Esophagus muscularis mucosa (tissue), 4 donors: ENCODE measurements at regions not wholly inside any gene's neighbourhood (a gene's known extent, or its start where the extent isn't known, plus 50 kb on each side); places are given as distances from the start of the nearest gene placed in this dataset.
"Not testable (repeated sequence)": the region's sequence is repeated elsewhere in the genome, so short reads cannot be mapped to it uniquely, and the experiment has no call there.

Experiments
- DNase-seq: peaks from one replicate; pipeline ENCODE4 v3.0.0-alpha.2; 2017; ENCODE audit errors: extremely low spot score
- H3K27ac ChIP-seq, 4 donors: fragments of 200-600 bp; sonication (generic); replicated peaks in 1 of 4; 1 replicate in 3 of 4; 2 replicates in 1 of 4; pipeline ENCODE4 v1.5.1; 2016 to 2019; ENCODE audit warnings: mild to moderate bottlenecking in 1 of 4
- H3K27me3 ChIP-seq, 4 donors: fragments of 200-600 bp; sonication (generic); one replicate each; pipeline versions ENCODE4 v1.5.1 to v1.6.0; 2016 to 2019
- H3K36me3 ChIP-seq, 4 donors: fragments of 200-600 bp; sonication (generic); one replicate each; pipeline ENCODE4 v1.5.1; 2016 to 2019
- H3K4me1 ChIP-seq, 4 donors: fragments of 200-600 bp; sonication (generic); one replicate each; pipeline ENCODE4 v1.5.1; 2016 to 2019
- H3K4me3 ChIP-seq, 4 donors: fragments of 200-600 bp; sonication (generic); 1 replicate in 2 of 4; 2 replicates in 2 of 4; pipeline ENCODE4 v1.5.1; 2016 to 2019; ENCODE audit warnings: mild to moderate bottlenecking in 4 of 4, moderate library complexity in 1 of 4
- H3K9me3 ChIP-seq, 4 donors: fragments of 200-600 bp; sonication (generic); 1 replicate in 3 of 4; 2 replicates in 1 of 4; pipeline ENCODE4 v1.5.1; 2016 to 2019
- CTCF ChIP-seq, 3 experiments: fragments of 200-600 bp in 2 of 3; fragments of 450-650 bp in 1 of 3; sonication (generic) in 2 of 3; IDR thresholded peaks; one replicate each; pipeline ENCODE4 v1.5.1; 2017 to 2019; ENCODE audit warnings: antibody characterized with exemption in 3 of 3, mild to moderate bottlenecking in 2 of 3, moderate library complexity in 1 of 3
- EP300 ChIP-seq: sonication (generic); formaldehyde crosslinking; IDR thresholded peaks from one replicate; pipeline ENCODE4 v1.6.1; 2017; ENCODE audit warnings: antibody characterized with exemption
- POLR2A ChIP-seq: fragments of 450-650 bp; IDR thresholded peaks from one replicate; pipeline ENCODE4 v1.6.1; 2017; ENCODE audit warnings: antibody characterized with exemption, moderate library complexity, mild to moderate bottlenecking, low read depth
- POLR2AphosphoS5 ChIP-seq, 2 donors: sonication (generic); formaldehyde crosslinking; IDR thresholded peaks; one replicate each; pipeline ENCODE4 v1.6.1; 2017; ENCODE audit warnings: antibody characterized with exemption in 2 of 2
- WGBS: methylation state at CpG from one replicate; pipeline ENCODE4 v1.1.5; 2018; 5-methylcytosine and 5-hydroxymethylcytosine counted together
- intact Hi-C: fragments of 100-400 bp; cut with DNase I; formaldehyde crosslinking; loops from one replicate; pipeline ENCODE4 v1.15.1; 2023

GRCh38 chr6:27809067-27809938, 102.9 kb downstream of the OR2B2 start:
- no peaks in the 10 kb centered on the region for H3K36me3 ChIP-seq
- H3K27me3 ChIP-seq = peaks cover 0 to 46% (median 19%) of the 10 kb centered on the region in 4 donors
- 22% methylated on average over 7 of the region's 7 CpGs for WGBS
- intact Hi-C loops = no loop called here
- no peak for DNase-seq
- H3K27ac ChIP-seq = peak overlapping the region; percentile 78 to 91 (median 86)
- no peak for TF ChIP-seq POLR2A
- TF ChIP-seq EP300 = no peak
- no peak for TF ChIP-seq CTCF (IDR thresholded peaks at IDR 0.05)
- no peak for TF ChIP-seq POLR2AphosphoS5 (IDR thresholded peaks at IDR 0.05)
- H3K4me3 ChIP-seq = peak overlapping the region; percentile 56 to 71 (median 58)
- H3K4me1 ChIP-seq = peaks cover 8 to 36% (median 27%) of the 10 kb centered on the region in 4 donors
- H3K9me3 ChIP-seq = no peaks in the 10 kb centered on the region

- 14% methylated on average over 17 of the region's 43 CpGs for WGBS
- Histone ChIP-seq H3K27ac (peak overlapping the region; percentile 69 to 88 (median 86)), H3K4me3 (peak overlapping the region; percentile 52 to 70 (median 58)), H3K4me1 (peaks cover 8 to 33% (median 27%) of the 10 kb centered on the region in 4 donors), H3K27me3 (peaks cover 0 to 45% (median 16%) of the 10 kb centered on the region in 4 donors)
- intact Hi-C loops, H3K36me3 ChIP-seq, H3K9me3 ChIP-seq, DNase-seq: not testable (repeated sequence)
Observed at GRCh38 chr6:27808242-27809066, 103.7 kb downstream of the OR2B2 start.

- H3K36me3 ChIP-seq, DNase-seq, intact Hi-C loops, H3K9me3 ChIP-seq: not testable (repeated sequence)
- Histone ChIP-seq H3K27ac (peak overlapping the region; percentile 69 to 88 (median 86)), H3K4me3 (peak overlapping the region; percentile 52 to 70 (median 58)), H3K27me3 (peaks cover 0 to 51% (median 16%) of the 10 kb centered on the region in 4 donors), H3K4me1 (peaks cover 8 to 33% (median 27%) of the 10 kb centered on the region in 4 donors)
- under 1% methylated on average over 19 of the region's 43 CpGs for WGBS
- peak; percentile 33 to 83 for TF ChIP-seq POLR2AphosphoS5 (IDR thresholded peaks at IDR 0.05)
Observed at GRCh38 chr6:27807441-27808241, 104.6 kb downstream of the OR2B2 start.

- Histone ChIP-seq H3K27me3 (peaks cover 0 to 57% (median 16%) of the 10 kb centered on the region in 4 donors), H3K4me3 (peak overlapping the region; percentile 52 to 70 (median 58)), H3K4me1 (peaks cover 8 to 33% (median 27%) of the 10 kb centered on the region in 4 donors), H3K36me3 (no peaks in the 10 kb centered on the region), H3K9me3 (no peaks in the 10 kb centered on the region), H3K27ac (peak overlapping the region; percentile 69 to 88 (median 86))
- no peak for DNase-seq
- TF ChIP-seq POLR2A (no peak), EP300 (no peak), CTCF (IDR thresholded peaks at IDR 0.05) (no peak), POLR2AphosphoS5 (IDR thresholded peaks at IDR 0.05) (no peak)
- 2% methylated on average over 19 of the region's 19 CpGs for WGBS
- intact Hi-C loops = no loop called here
Observed at GRCh38 chr6:27806981-27807440, 105.2 kb downstream of the OR2B2 start.

- intact Hi-C loops = no loop called here
- TF ChIP-seq CTCF (IDR thresholded peaks at IDR 0.05) (no peak), POLR2A (no peak), POLR2AphosphoS5 (IDR thresholded peaks at IDR 0.05) (no peak), EP300 (no peak)
Observed at GRCh38 chr6:27805347-27805746, 106.8 kb downstream of the OR2B2 start.

More at GRCh38 chr6:27805347-27805746, 106.8 kb downstream of the OR2B2 start:
- Histone ChIP-seq H3K4me3 (no peak overlapping the region), H3K27ac (no peak overlapping the region), H3K4me1 (peaks cover 8 to 21% (median 16%) of the 10 kb centered on the region in 4 donors), H3K9me3 (no peaks in the 10 kb centered on the region), H3K36me3 (no peaks in the 10 kb centered on the region), H3K27me3 (peaks cover 0 to 70% (median 14%) of the 10 kb centered on the region in 4 donors)
- DNase-seq = no peak
- 94% methylated on average over 2 of the region's 2 CpGs for WGBS
